ENCODE measurements at regions not wholly inside any gene's neighbourhood (a gene's known extent, or its start where the extent isn't known, plus 50 kb on each side); places are given as distances from the start of the nearest gene placed in this dataset.

DNA sequence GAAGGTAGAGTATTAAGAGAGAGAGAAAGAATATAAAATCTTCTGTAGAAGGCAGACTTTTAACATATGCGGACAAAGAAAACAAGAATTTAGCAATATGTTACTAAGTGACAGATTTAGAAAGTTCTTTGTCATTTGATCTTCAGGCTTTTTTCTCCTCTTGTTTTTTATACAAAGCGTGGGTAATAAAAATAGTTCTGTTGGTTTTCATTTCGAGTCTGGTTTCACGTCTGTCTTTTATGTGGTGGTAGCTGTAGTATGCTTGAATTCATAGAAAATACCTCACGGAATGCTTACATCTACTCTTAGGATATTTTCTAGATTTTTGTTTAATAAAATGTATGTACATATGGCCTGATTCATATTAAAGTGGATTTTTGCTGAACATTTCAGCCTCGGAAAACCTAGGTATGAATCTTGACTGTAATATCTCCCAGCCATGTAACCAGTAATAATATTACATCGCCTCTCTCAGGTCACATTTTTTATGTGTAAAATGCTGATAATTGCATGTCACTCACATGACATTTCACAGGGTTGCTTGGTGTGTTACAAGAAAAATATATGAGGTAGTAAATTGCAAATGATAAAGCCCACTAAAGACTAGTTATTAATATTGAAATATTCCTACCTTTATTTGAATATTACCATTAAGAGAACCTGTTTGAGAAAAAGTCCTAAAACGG lies 72.5 kb upstream of the TAF11L2 start:
- no peak overlapping the region for H3K4me3 ChIP-seq
- 80 to 84% methylated on average over 8 of the region's 8 CpGs for WGBS, 2 donors
- no peaks in the 10 kb centered on the region for H3K36me3 ChIP-seq
- intact Hi-C loops (cut with DNase I): no loop called here
- ATAC-seq (no peak), DNase-seq (no peak)
- H3K9me3 ChIP-seq: no peaks in the 10 kb centered on the region
- no peak overlapping the region for H3K27ac ChIP-seq
- peaks cover 0 to 15% (median 0%) of the 10 kb centered on the region in 9 donors for H3K4me1 ChIP-seq
- peaks cover 0 to 3% (median 0%) of the 10 kb centered on the region in 7 donors for H3K27me3 ChIP-seq
- TF ChIP-seq, protein P1, sequence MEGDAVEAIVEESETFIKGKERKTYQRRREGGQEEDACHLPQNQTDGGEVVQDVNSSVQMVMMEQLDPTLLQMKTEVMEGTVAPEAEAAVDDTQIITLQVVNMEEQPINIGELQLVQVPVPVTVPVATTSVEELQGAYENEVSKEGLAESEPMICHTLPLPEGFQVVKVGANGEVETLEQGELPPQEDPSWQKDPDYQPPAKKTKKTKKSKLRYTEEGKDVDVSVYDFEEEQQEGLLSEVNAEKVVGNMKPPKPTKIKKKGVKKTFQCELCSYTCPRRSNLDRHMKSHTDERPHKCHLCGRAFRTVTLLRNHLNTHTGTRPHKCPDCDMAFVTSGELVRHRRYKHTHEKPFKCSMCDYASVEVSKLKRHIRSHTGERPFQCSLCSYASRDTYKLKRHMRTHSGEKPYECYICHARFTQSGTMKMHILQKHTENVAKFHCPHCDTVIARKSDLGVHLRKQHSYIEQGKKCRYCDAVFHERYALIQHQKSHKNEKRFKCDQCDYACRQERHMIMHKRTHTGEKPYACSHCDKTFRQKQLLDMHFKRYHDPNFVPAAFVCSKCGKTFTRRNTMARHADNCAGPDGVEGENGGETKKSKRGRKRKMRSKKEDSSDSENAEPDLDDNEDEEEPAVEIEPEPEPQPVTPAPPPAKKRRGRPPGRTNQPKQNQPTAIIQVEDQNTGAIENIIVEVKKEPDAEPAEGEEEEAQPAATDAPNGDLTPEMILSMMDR (IDR thresholded peaks at IDR 0.05): no peak

DNA sequence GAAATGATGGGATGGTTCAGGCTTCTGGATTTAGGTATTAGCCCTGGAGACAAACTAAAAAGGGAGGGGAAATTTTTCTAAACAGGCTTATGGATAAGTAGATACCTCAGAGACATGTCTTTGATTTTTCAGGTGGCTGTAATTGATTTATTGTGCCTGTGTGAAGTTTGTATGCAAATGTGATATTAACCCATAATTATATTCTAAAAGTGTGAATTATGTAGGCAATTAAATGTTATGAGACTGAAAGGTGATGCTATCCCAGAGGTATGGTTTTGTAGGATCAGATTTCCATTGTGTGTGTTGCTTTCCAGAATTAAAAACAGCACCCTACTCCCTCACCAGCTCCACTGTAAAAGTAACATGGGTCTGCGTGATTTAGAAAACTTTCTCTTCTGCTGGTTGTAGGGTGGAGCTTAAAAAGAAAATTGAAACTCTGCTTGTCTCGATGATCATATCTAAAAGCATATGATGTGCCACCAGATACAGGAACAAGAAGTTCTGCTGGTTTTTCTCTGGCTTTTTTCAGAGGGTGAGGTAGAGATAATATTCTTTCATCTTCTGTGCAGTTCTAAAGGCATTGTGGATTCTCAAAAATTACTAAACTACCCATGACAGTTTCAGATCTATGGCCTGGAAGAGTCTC lies 71.8 kb upstream of the TAF11L2 start:
- H3K27ac ChIP-seq: no peak overlapping the region
- H3K4me1 ChIP-seq: peaks cover 0 to 18% (median 0%) of the 10 kb centered on the region in 9 donors
- ATAC-seq: no peak
- no peaks in the 10 kb centered on the region for H3K36me3 ChIP-seq
- H3K4me3 ChIP-seq: no peak overlapping the region
- 56 to 63% methylated on average over 2 of the region's 2 CpGs for WGBS, 2 donors
- no peak for DNase-seq
- peaks cover 0 to 3% (median 0%) of the 10 kb centered on the region in 7 donors for H3K27me3 ChIP-seq
- intact Hi-C loops (cut with DNase I): no loop called here
- H3K9me3 ChIP-seq: no peaks in the 10 kb centered on the region
- TF ChIP-seq, protein P1 (IDR thresholded peaks at IDR 0.05): no peak

- H3K9me3 ChIP-seq: no peaks in the 10 kb centered on the region
- ATAC-seq: no peak
- intact Hi-C loops (cut with DNase I): no loop called here
- H3K4me3 ChIP-seq: no peak overlapping the region
- H3K27me3 ChIP-seq: peaks cover 0 to 3% (median 0%) of the 10 kb centered on the region in 7 donors
- peaks cover 0 to 23% (median 0%) of the 10 kb centered on the region in 9 donors for H3K4me1 ChIP-seq
- WGBS, 2 donors: 74 to 77% methylated on average over 7 of the region's 7 CpGs
- H3K36me3 ChIP-seq: no peaks in the 10 kb centered on the region
- TF ChIP-seq, protein P1 (IDR thresholded peaks at IDR 0.05): no peak
- H3K27ac ChIP-seq: no peak overlapping the region
- DNase-seq: no peak
Observed at GRCh38 chr5:17428176-17428800, 69.7 kb upstream of the TAF11L2 start.

- ATAC-seq: no peak
- Histone ChIP-seq H3K9me3 (no peaks in the 10 kb centered on the region), H3K4me3 (no peak overlapping the region), H3K27ac (no peak overlapping the region), H3K36me3 (no peaks in the 10 kb centered on the region), H3K27me3 (no peaks in the 10 kb centered on the region), H3K4me1 (peaks cover 0 to 23% (median 0%) of the 10 kb centered on the region in 9 donors)
- 87 to 90% methylated on average over 4 of the region's 4 CpGs for WGBS, 2 donors
- TF ChIP-seq, protein P1 (IDR thresholded peaks at IDR 0.05): no peak
- DNase-seq: no peak
- intact Hi-C loops (cut with DNase I): no loop called here
Observed at GRCh38 chr5:17429353-17429752, 68.7 kb upstream of the TAF11L2 start.
